HG02938 (cell line): ENCODE measurements at regions not wholly inside any gene's neighbourhood (a gene's known extent, or its start where the extent isn't known, plus 50 kb on each side); places are given as distances from the start of the nearest gene placed in this dataset.
"Not testable (repeated sequence)": the region's sequence is repeated elsewhere in the genome, so short reads cannot be mapped to it uniquely, and the experiment has no call there.

Experiments
- ATAC-seq: cut with Tn5 transposase; IDR thresholded peaks from one replicate; pipeline ENCODE4 v1.9.1; 2021; ENCODE audit warnings: mild to moderate bottlenecking, moderate library complexity; ENCODE audit not compliant: unreplicated experiment

- ATAC-seq: no peak
Measured at GRCh38 chr16:60200161-60200560, 1466.0 kb upstream of the GOT2 start.

GRCh38 chr16:60199150-60199549, 1465.0 kb upstream of the GOT2 start:
- no peak for ATAC-seq

GRCh38 chr16:60181536-60181935, 1447.4 kb upstream of the GOT2 start:
- ATAC-seq: no peak

DNA sequence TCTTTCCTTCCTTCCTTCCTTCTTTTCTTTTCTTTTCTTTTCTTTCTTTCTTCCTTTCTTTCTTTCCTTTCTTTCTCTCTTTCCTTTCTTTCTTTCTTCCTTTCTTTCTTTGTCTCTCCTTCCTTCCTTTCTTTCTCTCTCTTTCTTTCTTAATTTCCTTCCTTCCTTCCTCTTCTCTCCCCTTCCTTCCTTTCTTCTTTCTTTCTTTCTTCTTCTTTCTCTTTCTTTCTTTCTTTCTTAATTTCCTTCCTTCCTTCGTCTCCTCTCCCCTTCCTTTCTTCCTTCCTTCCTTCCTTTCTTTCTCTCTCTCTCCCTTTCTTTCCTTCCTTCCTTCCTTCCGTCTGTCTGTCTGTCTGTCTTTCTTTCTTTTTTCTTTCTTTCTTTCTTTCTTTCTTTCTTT, 1446.5 kb upstream of the GOT2 start:
- no peak for ATAC-seq

DNA sequence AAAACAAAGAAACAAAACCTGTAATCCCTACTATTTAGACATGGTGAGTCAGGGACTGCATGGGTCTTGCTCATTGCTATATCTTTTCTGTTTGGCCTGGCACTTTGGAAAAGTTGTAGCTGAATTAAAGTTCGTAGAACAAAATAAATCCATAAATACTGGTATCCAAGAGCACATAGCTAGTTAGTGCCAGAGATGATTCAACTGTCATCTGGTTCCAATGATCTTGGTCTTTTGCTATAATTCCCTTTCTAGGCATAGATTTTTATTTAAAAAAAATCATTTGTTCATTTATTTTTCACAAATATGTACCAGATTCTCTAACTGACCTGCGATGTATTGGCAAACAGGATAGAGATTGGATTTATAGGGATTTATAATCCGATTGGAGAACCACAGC, 1436.1 kb upstream of the GOT2 start:
- ATAC-seq: no peak

DNA sequence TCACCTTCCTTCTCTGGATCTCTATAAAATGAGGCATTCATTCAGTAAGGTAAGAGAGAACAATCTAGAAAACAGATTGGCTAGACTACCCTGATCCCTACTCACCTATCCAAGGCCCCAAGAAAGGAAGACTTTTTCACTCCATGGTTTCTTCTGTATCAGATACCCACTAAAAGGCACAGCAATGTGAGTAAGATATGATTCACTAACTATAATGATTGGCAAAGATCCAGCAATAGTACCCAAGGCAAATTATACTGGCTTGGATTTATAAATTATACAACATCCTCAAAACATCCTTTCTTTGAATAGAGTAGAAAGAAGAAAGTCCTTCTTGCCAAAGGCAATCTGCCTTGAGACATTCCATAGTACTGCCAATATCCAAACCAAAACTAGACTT, 1432.0 kb upstream of the GOT2 start:
- no peak for ATAC-seq

- no peak for ATAC-seq
Measured at GRCh38 chr16:60151987-60152386, 1417.9 kb upstream of the GOT2 start.

DNA sequence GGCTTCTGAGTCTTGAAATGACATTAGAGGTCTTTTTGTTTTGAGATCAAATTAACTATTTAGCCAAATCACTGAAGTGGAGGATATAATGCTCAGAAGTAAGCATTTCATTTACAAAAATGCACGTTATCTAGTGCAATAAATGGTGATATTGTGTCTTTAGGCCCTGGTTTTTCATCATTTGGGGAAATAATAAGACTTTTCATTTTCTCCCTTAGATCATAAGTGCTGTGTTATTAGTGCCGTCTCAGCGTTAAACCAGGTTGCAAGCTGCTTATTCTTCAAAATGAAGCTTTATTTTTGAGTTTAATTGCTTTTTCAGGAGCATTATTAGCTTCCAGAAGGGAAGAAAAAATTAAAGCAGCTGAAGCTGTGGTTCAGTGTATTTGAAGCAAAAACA, 1416.8 kb upstream of the GOT2 start:
- ATAC-seq: no peak

- no peak for ATAC-seq
Measured at GRCh38 chr16:60143348-60143705, 1409.2 kb upstream of the GOT2 start.

DNA sequence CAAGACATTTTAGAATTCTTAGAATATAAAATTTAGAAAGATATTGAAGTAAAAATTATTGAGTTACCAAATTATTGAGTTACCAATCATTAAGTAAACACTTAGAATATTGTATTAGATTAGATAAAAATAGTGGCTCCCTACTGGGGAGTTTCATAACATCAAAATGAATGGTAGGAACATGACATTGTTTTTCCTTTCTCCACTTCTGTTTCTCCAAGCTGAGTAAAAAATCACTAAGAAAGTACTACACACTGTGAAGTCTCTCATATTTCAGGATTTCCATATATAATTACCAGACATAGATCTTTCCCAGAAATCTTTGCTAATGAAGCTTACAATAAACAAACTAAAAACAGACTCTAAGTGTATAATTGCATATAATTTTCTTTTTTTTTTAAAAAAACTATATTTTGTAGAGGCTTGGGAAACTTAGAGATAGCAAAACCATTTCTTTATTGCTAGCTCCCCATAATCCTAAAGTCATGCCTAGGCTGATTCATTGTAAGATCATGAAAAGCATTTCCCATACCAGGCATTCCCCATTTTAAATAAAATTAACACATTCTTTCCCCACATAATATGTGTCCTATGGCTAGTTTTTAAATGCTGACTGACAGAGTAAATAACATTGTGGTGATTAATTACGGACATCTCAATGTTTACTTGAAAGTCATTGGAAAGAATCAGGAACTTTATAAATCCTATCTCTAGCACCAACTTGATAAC, 1408.7 kb upstream of the GOT2 start:
- ATAC-seq: no peak

DNA sequence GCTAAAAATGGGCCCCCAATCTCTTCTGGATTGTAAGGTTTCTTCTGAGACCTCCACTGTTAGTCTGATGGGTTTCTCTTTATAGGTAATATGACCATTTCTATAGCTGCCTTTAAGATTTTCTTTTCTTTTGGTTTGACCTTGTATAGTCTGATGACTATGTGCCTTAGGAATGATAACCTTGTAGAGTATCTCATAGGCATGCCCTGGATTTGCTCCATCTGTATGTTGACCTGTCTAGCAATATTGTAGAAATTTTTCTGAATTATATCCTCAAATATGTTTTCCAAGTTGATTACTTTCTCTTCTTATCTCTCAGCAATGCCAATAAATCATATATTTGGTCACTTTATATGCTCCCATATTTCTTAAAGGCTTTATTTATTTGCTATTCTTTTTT, 1403.8 kb upstream of the GOT2 start:
- ATAC-seq: no peak

- ATAC-seq: no peak
Measured at GRCh38 chr16:60127196-60127595, 1393.1 kb upstream of the GOT2 start.

- ATAC-seq: not testable (repeated sequence)
Measured at GRCh38 chr16:60126115-60126514, 1392.0 kb upstream of the GOT2 start.

DNA sequence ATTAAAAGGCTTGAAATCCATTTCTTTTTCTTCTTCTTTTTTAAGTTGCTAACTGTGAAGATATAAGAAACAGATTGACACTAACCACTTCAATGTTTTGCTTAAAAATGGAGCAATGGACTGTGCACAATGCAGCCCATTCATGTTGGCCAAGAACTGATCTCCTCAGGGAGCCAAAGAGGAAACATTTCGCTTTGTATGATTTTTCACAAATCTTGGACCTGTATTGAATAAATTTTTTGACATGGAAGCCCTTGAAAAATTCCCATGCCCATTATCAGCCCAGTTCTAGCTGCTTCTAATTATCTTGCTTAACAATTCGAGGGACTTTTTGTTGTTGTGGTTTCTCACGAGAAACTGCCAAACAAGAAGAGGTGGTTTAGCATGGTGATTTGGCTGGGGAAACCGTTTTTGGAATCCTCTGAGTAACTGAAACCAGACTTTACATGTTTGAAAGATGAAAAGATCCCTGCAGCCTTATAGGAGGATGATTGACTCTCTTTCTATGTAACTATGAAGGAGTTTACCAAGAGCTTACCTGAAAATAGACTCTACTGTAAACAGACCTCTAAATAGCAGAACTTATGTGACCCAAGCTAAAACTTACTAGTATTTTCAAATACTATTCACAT, 1389.4 kb upstream of the GOT2 start:
- ATAC-seq: no peak

DNA sequence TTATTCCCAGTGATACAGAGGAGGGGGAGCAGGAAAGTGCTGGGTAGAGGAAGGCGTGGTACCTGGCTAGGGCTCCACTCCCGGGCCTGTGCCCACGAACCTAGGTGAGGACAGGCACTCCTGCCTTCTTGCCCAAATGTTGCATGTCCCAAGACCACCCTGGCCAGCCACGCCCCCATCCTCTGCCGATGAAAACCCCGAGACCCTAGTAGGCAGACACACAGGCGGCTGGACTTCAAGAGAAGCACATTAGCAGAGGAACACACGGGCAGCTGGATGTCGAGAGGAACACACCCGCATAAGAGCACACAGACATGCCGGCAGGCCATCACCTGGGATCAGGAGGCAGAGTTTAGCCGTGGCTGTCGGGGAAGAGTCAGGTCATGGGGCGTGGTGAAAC, 1386.5 kb upstream of the GOT2 start:
- no peak for ATAC-seq

GRCh38 chr16:60110531-60110930, 1376.4 kb upstream of the GOT2 start:
- no peak for ATAC-seq

DNA sequence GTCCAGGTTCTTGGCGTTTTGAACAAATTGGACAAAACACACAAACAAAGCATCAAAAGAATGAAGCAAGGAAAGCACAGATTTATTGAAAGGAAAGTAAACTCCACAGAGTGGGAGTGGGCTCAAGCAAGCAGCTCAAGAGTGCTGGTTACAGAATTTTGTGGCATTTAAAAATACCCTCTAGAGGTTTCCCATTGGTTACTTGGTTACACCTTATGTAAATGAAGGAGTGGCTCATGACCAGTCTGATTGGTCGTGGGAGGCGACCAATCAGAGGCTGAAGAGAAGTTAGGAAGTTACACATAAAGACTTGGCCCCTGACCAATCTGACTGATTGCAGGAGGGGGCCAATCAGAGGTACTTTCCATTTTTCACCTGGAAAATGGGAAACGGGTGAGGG, 1373.8 kb upstream of the GOT2 start:
- no peak for ATAC-seq

DNA sequence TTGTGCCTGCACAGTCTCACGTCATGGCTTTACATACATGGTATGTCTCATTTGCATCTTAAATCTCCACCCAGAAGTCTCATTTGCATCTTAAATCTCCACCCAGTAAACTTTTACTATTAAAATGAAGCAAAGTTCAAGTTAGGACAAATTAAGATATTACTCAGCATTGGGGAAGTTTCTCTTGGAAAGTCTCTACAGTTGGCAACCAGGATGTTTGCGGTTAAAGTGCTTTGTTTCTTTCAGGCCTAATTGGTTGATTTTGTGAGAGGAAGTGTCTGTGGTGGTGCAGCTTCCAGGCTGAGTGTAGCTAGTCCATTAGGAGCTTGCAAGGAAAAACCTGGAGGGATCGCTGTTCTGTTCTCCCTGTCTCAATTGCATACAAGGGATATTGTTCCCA, 1373.3 kb upstream of the GOT2 start:
- no peak for ATAC-seq

GRCh38 chr16:60100371-60100770, 1366.3 kb upstream of the GOT2 start:
- ATAC-seq: no peak

- no peak for ATAC-seq
Measured at GRCh38 chr16:60091529-60091928, 1357.4 kb upstream of the GOT2 start.

DNA sequence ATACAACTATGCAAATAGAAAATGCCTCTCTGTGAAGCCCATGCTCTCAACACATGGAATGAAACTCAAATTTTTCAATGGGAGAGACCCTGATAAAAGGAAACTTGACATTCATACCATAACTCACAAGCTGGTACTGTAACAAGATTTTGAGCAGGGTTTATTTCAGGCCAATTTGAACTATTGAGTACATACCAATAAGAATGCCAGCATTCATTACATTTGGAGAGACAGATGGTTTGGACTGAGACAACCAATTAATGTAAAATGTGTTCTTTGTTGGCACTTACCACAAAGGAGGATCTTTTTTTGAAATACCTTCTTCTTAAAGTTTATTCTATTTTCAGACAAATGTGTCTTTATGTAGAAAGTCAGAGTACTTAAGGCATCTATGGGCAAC, 1357.0 kb upstream of the GOT2 start:
- no peak for ATAC-seq

GRCh38 chr16:60087530-60087929, 1353.4 kb upstream of the GOT2 start:
- no peak for ATAC-seq

DNA sequence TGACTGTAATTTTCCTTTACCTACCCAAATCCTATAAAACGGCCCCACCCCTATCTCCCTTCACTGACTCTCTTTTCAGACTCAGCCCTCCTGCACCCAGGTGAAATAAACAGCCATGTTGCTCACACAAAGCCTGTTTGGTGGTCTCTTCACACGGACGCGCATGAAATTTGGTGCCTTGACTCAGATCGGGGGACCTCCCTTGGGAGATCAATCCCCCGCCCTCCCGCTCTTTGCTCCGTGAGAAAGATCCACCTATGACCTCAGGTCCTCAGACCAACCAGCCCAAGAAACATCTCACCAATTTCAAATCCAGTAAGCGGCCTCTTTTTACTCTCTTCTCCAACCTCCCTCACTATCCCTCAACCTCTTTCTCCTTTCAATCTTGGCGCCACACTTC, 1344.7 kb upstream of the GOT2 start:
- ATAC-seq: not testable (repeated sequence)
